GM08714 (cell line): ENCODE measurements at regions not wholly inside any gene's neighbourhood (a gene's known extent, or its start where the extent isn't known, plus 50 kb on each side); places are given as distances from the start of the nearest gene placed in this dataset.
"Not testable (repeated sequence)": the region's sequence is repeated elsewhere in the genome, so short reads cannot be mapped to it uniquely, and the experiment has no call there.

Source experiments
- H3K4me3 ChIP-seq: fragments of 200-500 bp; sonication (Bioruptor generic); 2 replicates; pipeline ENCODE4 v1.5.1; 2014; ENCODE audit warnings: mild to moderate bottlenecking, low read length, inconsistent platforms
- ZNF274 ChIP-seq: IDR thresholded peaks from 2 replicates; pipeline ENCODE4 v1.6.1; 2012; ENCODE audit warnings: mild to moderate bottlenecking, low read depth, low read length

- H3K4me3 ChIP-seq = no peak overlapping the region
- no peak for TF ChIP-seq ZNF274
These were observed 353.0 kb upstream of the ZFHX3 start for GRCh38 chr16:73400951-73401350.

- no peak for TF ChIP-seq ZNF274
- no peak overlapping the region for H3K4me3 ChIP-seq
These were observed 352.1 kb upstream of the ZFHX3 start for GRCh38 chr16:73399997-73400396.

GRCh38 chr16:73399486-73399885 lies 351.6 kb upstream of the ZFHX3 start:
- no peak for TF ChIP-seq ZNF274
- H3K4me3 ChIP-seq = no peak overlapping the region

- H3K4me3 ChIP-seq = not testable (repeated sequence)
These were observed 350.7 kb upstream of the ZFHX3 start for GRCh38 chr16:73398604-73399003.

GRCh38 chr16:73396556-73396955 lies 348.6 kb upstream of the ZFHX3 start:
- H3K4me3 ChIP-seq = no peak overlapping the region
- no peak for TF ChIP-seq ZNF274

GRCh38 chr16:73390936-73391335 lies 343.0 kb upstream of the ZFHX3 start:
- no peak for TF ChIP-seq ZNF274

GRCh38 chr16:73390491-73390890 lies 342.6 kb upstream of the ZFHX3 start:
- H3K4me3 ChIP-seq = no peak overlapping the region
- no peak for TF ChIP-seq ZNF274

More at GRCh38 chr16:73390936-73391335, 343.0 kb upstream of the ZFHX3 start:
- no peak overlapping the region for H3K4me3 ChIP-seq

GRCh38 chr16:73389085-73389484 lies 341.2 kb upstream of the ZFHX3 start:
- H3K4me3 ChIP-seq = no peak overlapping the region
- no peak for TF ChIP-seq ZNF274

- no peak overlapping the region for H3K4me3 ChIP-seq
- no peak for TF ChIP-seq ZNF274
These were observed 340.1 kb upstream of the ZFHX3 start for GRCh38 chr16:73387979-73388378.

- no peak for TF ChIP-seq ZNF274
- H3K4me3 ChIP-seq = no peak overlapping the region
These were observed 337.8 kb upstream of the ZFHX3 start for GRCh38 chr16:73385696-73386095.

- no peak for TF ChIP-seq ZNF274
- no peak overlapping the region for H3K4me3 ChIP-seq
These were observed 336.7 kb upstream of the ZFHX3 start for GRCh38 chr16:73384506-73385089.

- no peak overlapping the region for H3K4me3 ChIP-seq
- TF ChIP-seq ZNF274 = no peak
These were observed 336.0 kb upstream of the ZFHX3 start for GRCh38 chr16:73383988-73384365.

GRCh38 chr16:73383195-73383987 lies 335.5 kb upstream of the ZFHX3 start:
- no peak overlapping the region for H3K4me3 ChIP-seq
- no peak for TF ChIP-seq ZNF274

- no peak for TF ChIP-seq ZNF274
These were observed 330.5 kb upstream of the ZFHX3 start for GRCh38 chr16:73378471-73378870.

GRCh38 chr16:73371584-73372319 lies 323.8 kb upstream of the ZFHX3 start:
- TF ChIP-seq ZNF274 = no peak
- H3K4me3 ChIP-seq = no peak overlapping the region

More at GRCh38 chr16:73378471-73378870, 330.5 kb upstream of the ZFHX3 start:
- no peak overlapping the region for H3K4me3 ChIP-seq
